Transverse colon (tissue), 3 donors: ENCODE measurements at regions not wholly inside any gene's neighbourhood (a gene's known extent, or its start where the extent isn't known, plus 50 kb on each side); places are given as distances from the start of the nearest gene placed in this dataset.

ENCODE experiments used
- EP300 ChIP-seq: sonication (generic); formaldehyde crosslinking; IDR thresholded peaks from one replicate; pipeline ENCODE4 v1.6.1; 2017; ENCODE audit warnings: antibody characterized with exemption, low read depth
- POLR2A ChIP-seq: fragments of 450-650 bp; IDR thresholded peaks from one replicate; pipeline ENCODE4 v1.6.1; 2016; ENCODE audit warnings: antibody characterized with exemption, mild to moderate bottlenecking, moderate library complexity
- TF ChIP-seq, protein P1 (sequence below), 5 experiments: fragments of 200-600 bp in 3 of 5; fragments of 450-650 bp in 2 of 5; sonication (generic) in 3 of 5; IDR thresholded peaks; 1 replicate in 2 of 5; 2 replicates in 3 of 5; pipeline ENCODE4 v1.5.1; 2016 to 2017; ENCODE audit warnings: antibody characterized with exemption in 5 of 5, inconsistent platforms in 3 of 5, mild to moderate bottlenecking in 2 of 5, moderate library complexity in 1 of 5

GRCh38 chr3:73835945-73836344, 211.2 kb upstream of the PDZRN3 start:
- TF ChIP-seq, protein P1, sequence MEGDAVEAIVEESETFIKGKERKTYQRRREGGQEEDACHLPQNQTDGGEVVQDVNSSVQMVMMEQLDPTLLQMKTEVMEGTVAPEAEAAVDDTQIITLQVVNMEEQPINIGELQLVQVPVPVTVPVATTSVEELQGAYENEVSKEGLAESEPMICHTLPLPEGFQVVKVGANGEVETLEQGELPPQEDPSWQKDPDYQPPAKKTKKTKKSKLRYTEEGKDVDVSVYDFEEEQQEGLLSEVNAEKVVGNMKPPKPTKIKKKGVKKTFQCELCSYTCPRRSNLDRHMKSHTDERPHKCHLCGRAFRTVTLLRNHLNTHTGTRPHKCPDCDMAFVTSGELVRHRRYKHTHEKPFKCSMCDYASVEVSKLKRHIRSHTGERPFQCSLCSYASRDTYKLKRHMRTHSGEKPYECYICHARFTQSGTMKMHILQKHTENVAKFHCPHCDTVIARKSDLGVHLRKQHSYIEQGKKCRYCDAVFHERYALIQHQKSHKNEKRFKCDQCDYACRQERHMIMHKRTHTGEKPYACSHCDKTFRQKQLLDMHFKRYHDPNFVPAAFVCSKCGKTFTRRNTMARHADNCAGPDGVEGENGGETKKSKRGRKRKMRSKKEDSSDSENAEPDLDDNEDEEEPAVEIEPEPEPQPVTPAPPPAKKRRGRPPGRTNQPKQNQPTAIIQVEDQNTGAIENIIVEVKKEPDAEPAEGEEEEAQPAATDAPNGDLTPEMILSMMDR (IDR thresholded peaks at IDR 0.05): no peak
- TF ChIP-seq EP300 (no peak), POLR2A (no peak)
